Stimulated activated memory B cell treated with anti-CD40 and anti-IgM and Interleukin-4, amounts not matched to agents 10 μg/mL and 1 μg/mL and 100 μg/mL, for 72 hours (primary cell): ENCODE measurements at regions not wholly inside any gene's neighbourhood (a gene's known extent, or its start where the extent isn't known, plus 50 kb on each side); places are given as distances from the start of the nearest gene placed in this dataset.
"Not testable (repeated sequence)": the region's sequence is repeated elsewhere in the genome, so short reads cannot be mapped to it uniquely, and the experiment has no call there.

ENCODE experiments used
- ATAC-seq: fragments of 150-1000 bp; cut with Tn5 transposase; 2 replicates; pipeline ENCODE4 v1.10.0; 2021
- H3K27ac Mint-ChIP-seq: one replicate; pipeline ENCODE4 v1.8.0; 2022; ENCODE audit warnings: mild to moderate bottlenecking, mixed read lengths
- H3K27me3 Mint-ChIP-seq: one replicate; pipeline ENCODE4 v1.8.0; 2022; ENCODE audit warnings: mixed read lengths
- H3K36me3 Mint-ChIP-seq: one replicate; pipeline ENCODE4 v1.8.0; 2022; ENCODE audit warnings: mixed read lengths
- H3K4me1 Mint-ChIP-seq: one replicate; pipeline ENCODE4 v1.8.0; 2022; ENCODE audit warnings: mixed read lengths
- H3K4me3 Mint-ChIP-seq: one replicate; pipeline ENCODE4 v1.8.0; 2022; ENCODE audit warnings: mild to moderate bottlenecking, moderate library complexity, mixed read lengths
- H3K9me3 Mint-ChIP-seq: one replicate; pipeline ENCODE4 v1.8.0; 2022; ENCODE audit warnings: mixed read lengths

GRCh38 chr6:115873901-115874300 lies 186.8 kb downstream of the FRK start:
- Mint-ChIP-seq H3K4me1 (no peaks in the 10 kb centered on the region), H3K9me3 (no peaks in the 10 kb centered on the region), H3K36me3 (no peaks in the 10 kb centered on the region), H3K4me3 (no peak overlapping the region), H3K27ac (no peak overlapping the region), H3K27me3 (no peaks in the 10 kb centered on the region)
- no peak for ATAC-seq

DNA sequence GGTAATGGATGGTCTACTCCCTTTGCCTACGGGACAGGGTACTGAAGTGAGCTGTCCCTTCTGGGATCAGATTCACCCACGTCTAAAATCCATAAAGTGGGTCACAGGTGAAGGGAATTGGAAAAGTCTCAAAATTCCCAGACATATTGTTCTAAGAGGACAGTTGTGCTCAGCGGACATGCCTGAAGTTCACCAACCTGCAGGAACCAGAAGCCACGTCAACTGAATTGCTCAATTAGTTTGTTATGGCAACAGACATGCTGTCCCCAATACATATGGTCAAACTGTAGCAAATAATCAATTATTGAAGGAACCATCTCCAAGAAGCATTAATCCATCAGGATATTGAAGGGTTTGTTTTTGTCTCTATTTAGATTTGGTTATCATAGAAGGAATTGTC lies 190.2 kb downstream of the FRK start:
- Mint-ChIP-seq H3K27me3 (no peaks in the 10 kb centered on the region), H3K27ac (no peak overlapping the region), H3K4me1 (no peaks in the 10 kb centered on the region), H3K9me3 (no peaks in the 10 kb centered on the region), H3K4me3 (no peak overlapping the region), H3K36me3 (no peaks in the 10 kb centered on the region)
- ATAC-seq: no peak

- Mint-ChIP-seq H3K4me3 (no peak overlapping the region), H3K9me3 (no peaks in the 10 kb centered on the region), H3K27ac (no peak overlapping the region), H3K4me1 (no peaks in the 10 kb centered on the region), H3K36me3 (no peaks in the 10 kb centered on the region), H3K27me3 (no peaks in the 10 kb centered on the region)
- ATAC-seq: no peak
These were observed 194.8 kb downstream of the FRK start for GRCh38 chr6:115865914-115866313.

- Mint-ChIP-seq H3K4me1 (no peaks in the 10 kb centered on the region), H3K4me3 (no peak overlapping the region), H3K27ac (no peak overlapping the region), H3K9me3 (no peaks in the 10 kb centered on the region), H3K27me3 (no peaks in the 10 kb centered on the region), H3K36me3 (no peaks in the 10 kb centered on the region)
- no peak for ATAC-seq
These were observed 197.5 kb downstream of the FRK start for GRCh38 chr6:115863211-115863610.

- H3K4me1 Mint-ChIP-seq, ATAC-seq: not testable (repeated sequence)
These were observed 199.0 kb downstream of the FRK start for GRCh38 chr6:115861658-115862057.

DNA sequence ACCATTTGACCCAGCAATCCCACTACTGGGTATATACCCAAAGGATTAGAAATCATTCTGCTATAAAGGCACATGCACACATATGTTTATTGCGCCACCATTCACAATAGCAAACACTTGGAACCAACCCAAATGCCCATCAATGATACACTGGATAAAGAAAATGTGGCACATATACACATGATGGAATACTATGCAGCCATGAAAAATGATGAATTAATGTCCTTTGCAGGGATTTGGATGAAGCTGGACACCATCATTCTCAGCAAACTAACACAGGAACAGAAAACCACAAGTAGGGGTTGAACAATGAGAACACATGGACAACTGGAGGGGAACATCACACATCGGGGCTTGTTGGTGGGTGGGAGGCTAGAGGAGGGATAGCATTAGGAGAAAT lies 201.1 kb downstream of the FRK start:
- ATAC-seq, H3K9me3 Mint-ChIP-seq, H3K27me3 Mint-ChIP-seq, H3K27ac Mint-ChIP-seq, H3K36me3 Mint-ChIP-seq, H3K4me1 Mint-ChIP-seq, H3K4me3 Mint-ChIP-seq: not testable (repeated sequence)

More at GRCh38 chr6:115861658-115862057, 199.0 kb downstream of the FRK start:
- not testable (repeated sequence) for H3K36me3 Mint-ChIP-seq, H3K9me3 Mint-ChIP-seq, H3K27me3 Mint-ChIP-seq, H3K4me3 Mint-ChIP-seq, H3K27ac Mint-ChIP-seq

DNA sequence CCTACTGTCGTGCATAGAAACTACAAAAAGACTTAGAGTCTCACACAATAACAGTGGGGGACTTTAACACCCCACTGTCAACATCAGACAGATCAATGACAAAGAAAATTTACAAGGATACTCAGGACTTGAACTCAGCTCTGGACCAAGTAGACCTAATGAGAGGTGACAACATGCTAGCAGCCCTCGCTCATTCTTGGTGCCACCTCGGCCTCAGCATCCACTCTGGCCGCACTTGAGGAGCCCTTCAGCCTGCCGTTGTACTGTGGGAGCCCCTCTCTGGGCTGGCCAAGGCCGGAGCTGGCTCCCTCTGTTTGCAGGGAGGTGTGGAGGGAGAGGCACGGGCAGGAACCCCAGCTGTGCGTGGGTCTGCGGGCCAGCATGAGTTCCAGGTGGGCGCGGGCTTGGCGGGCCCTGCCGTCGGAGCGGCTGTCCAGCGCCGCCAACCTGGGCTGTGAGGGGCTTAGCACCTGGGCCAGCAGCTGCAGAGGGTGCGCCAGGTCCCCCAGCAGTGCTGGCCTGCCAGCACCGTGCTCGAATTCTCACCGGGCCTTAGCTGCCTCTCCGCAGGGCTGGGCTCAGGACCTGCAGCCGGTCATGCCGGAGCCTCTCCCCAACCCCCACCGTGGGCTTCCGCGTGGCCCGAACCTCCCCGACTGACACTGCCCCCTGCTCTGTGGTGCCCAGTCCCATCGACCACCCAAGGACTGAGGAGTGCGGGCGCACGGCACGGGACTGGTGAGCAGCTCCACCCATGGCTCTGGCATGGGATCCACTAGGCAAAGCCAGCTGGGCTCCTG lies 205.6 kb downstream of the FRK start:
- Mint-ChIP-seq H3K27ac (no peak overlapping the region), H3K4me3 (no peak overlapping the region), H3K4me1 (no peaks in the 10 kb centered on the region), H3K9me3 (peaks cover 11% of the 10 kb centered on the region), H3K27me3 (no peaks in the 10 kb centered on the region), H3K36me3 (no peaks in the 10 kb centered on the region)
- no peak for ATAC-seq

DNA sequence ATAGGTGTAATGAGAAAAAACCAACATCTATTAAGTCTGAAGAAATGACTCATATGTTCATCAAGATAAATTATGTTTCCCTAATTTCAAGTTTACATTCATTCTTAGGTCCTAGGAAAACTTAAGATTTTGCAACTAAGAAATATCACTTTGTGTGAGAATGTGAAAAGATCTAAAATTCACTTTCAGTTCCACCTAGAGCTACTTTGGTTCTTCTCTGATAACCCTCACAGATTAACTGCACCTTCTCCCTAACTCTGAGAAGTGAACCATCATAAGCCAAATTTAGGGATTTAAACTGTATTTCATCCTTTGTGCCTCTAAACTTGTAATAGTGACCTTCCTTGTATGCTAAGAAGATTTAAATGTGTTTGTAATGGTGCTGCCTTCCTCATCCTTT lies 213.0 kb downstream of the FRK start:
- H3K4me1 Mint-ChIP-seq: no peaks in the 10 kb centered on the region
- no peak for ATAC-seq
- no peaks in the 10 kb centered on the region for H3K27me3 Mint-ChIP-seq
- H3K4me3 Mint-ChIP-seq: no peak overlapping the region
- no peak overlapping the region for H3K27ac Mint-ChIP-seq
- H3K36me3 Mint-ChIP-seq: no peaks in the 10 kb centered on the region
- no peaks in the 10 kb centered on the region for H3K9me3 Mint-ChIP-seq

GRCh38 chr6:115843945-115844344 lies 216.7 kb downstream of the FRK start:
- no peak for ATAC-seq
- Mint-ChIP-seq H3K27me3 (no peaks in the 10 kb centered on the region), H3K27ac (no peak overlapping the region), H3K4me3 (no peak overlapping the region), H3K9me3 (no peaks in the 10 kb centered on the region), H3K4me1 (no peaks in the 10 kb centered on the region), H3K36me3 (no peaks in the 10 kb centered on the region)

DNA sequence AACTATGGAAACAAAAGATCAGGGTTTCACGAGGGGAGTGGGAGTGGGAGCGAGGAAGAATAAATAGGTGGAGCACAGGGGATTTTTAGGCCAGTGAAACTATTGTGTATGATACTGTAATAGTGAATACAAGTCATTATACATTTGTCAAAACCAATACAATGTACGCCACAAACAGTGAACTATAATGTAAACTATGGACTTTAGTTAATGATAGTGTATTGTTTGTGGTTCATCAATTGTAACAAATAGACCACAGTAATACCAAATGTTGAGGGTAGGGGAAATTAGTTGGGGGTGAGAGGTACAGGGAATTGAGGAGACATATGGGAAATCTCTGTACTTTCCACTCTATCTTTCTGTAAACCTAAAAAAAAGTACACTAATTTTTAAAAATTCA lies 218.4 kb downstream of the FRK start:
- Mint-ChIP-seq H3K27ac (no peak overlapping the region), H3K36me3 (no peaks in the 10 kb centered on the region), H3K9me3 (no peaks in the 10 kb centered on the region), H3K4me1 (no peaks in the 10 kb centered on the region), H3K4me3 (no peak overlapping the region), H3K27me3 (no peaks in the 10 kb centered on the region)
- ATAC-seq: no peak

- Mint-ChIP-seq H3K4me1 (no peaks in the 10 kb centered on the region), H3K27ac (no peak overlapping the region), H3K9me3 (peaks cover 3% of the 10 kb centered on the region), H3K27me3 (no peaks in the 10 kb centered on the region), H3K36me3 (no peaks in the 10 kb centered on the region), H3K4me3 (no peak overlapping the region)
- no peak for ATAC-seq
These were observed 221.0 kb downstream of the FRK start for GRCh38 chr6:115839583-115840181.

DNA sequence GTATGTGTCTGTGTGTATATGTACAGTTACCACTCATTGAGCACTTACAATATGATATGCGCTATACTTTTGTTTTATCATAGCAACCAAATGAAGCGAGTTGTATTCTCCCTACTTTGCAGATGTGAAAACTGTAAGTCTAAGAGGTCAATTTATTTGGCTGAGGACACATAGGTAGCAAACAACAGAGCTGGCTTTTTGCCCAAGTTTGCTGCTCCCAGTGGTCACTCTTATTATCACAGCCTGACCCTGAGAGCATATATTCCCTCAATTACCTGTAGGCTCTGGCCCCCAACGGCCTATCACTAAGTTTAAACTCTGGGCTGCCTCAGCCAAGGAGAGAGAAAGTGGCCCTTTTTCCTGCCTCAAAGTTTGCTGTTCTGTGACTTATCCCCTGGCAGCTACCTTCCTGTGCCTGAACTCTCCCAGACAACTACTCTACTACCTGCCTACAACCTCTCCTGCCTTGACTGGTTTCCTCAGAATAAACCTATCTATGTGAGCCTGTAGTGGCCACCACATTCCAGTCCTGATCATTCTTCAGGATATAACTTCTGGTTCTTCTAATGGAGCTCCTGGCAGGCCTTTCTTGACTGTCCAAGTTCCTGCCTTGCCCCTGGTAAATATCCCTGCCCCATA lies 221.8 kb downstream of the FRK start:
- H3K27me3 Mint-ChIP-seq: no peaks in the 10 kb centered on the region
- no peak for ATAC-seq
- H3K9me3 Mint-ChIP-seq: peaks cover 3% of the 10 kb centered on the region

DNA sequence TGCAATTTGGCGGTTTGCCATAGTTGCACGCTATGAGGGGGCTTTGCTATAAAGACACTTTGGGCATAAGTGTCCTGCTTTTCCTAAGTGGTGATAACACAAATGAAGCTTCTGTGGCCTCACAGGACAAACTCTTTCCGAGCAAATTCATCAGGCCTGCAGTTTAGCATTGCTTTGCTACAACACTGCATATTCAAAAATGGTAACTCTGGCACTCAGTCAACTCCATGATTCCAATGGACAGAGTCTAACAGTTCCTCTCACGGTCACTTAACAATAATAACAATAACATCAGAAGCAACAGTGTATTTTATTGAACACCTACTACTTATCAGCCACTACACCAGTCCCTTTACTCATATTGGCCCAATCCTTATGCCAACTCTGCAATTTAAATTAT lies 222.5 kb downstream of the FRK start:
- no peaks in the 10 kb centered on the region for H3K4me1 Mint-ChIP-seq
- H3K27ac Mint-ChIP-seq: no peak overlapping the region
- H3K36me3 Mint-ChIP-seq: no peaks in the 10 kb centered on the region
- no peak overlapping the region for H3K4me3 Mint-ChIP-seq
- peaks cover 3% of the 10 kb centered on the region for H3K9me3 Mint-ChIP-seq
- no peak for ATAC-seq
- H3K27me3 Mint-ChIP-seq: no peaks in the 10 kb centered on the region

More for the DNA sequence above, 221.8 kb downstream of the FRK start:
- H3K4me1 Mint-ChIP-seq: no peaks in the 10 kb centered on the region
- no peak overlapping the region for H3K4me3 Mint-ChIP-seq
- no peaks in the 10 kb centered on the region for H3K36me3 Mint-ChIP-seq
- H3K27ac Mint-ChIP-seq: no peak overlapping the region

- H3K27ac Mint-ChIP-seq, H3K4me1 Mint-ChIP-seq, H3K9me3 Mint-ChIP-seq, ATAC-seq, H3K27me3 Mint-ChIP-seq, H3K36me3 Mint-ChIP-seq, H3K4me3 Mint-ChIP-seq: not testable (repeated sequence)
These were observed 224.3 kb downstream of the FRK start for GRCh38 chr6:115836374-115836773.

GRCh38 chr6:115835314-115835713 lies 225.4 kb downstream of the FRK start:
- Mint-ChIP-seq H3K4me3 (no peak overlapping the region), H3K27me3 (peaks cover 8% of the 10 kb centered on the region), H3K36me3 (no peaks in the 10 kb centered on the region), H3K27ac (no peak overlapping the region), H3K9me3 (peaks cover 3% of the 10 kb centered on the region), H3K4me1 (no peaks in the 10 kb centered on the region)
- no peak for ATAC-seq

DNA sequence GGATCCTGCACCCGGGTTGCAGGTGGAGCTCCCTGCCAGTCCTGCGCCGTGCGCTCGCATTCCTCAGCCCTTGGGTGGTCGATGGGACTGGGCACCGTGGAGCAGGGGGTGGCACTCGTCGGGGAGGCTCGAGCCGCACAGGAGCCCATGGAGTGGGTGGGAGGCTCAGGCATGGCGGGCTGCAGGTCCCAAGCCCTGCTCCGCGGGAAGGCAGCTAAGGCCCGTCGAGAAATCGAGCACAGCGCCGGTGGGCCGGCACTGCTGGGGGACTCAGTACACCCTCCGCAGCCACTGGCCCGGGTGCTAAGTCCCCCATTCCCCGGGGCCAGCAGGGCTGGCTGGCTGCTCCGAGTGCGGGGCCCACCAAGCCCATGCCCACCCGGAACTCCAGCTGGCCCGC lies 226.1 kb downstream of the FRK start:
- ATAC-seq, H3K4me3 Mint-ChIP-seq, H3K27ac Mint-ChIP-seq, H3K36me3 Mint-ChIP-seq, H3K4me1 Mint-ChIP-seq, H3K9me3 Mint-ChIP-seq, H3K27me3 Mint-ChIP-seq: not testable (repeated sequence)
